ENCODE measurements at regions not wholly inside any gene's neighbourhood (a gene's known extent, or its start where the extent isn't known, plus 50 kb on each side); places are given as distances from the start of the nearest gene placed in this dataset.

DNA sequence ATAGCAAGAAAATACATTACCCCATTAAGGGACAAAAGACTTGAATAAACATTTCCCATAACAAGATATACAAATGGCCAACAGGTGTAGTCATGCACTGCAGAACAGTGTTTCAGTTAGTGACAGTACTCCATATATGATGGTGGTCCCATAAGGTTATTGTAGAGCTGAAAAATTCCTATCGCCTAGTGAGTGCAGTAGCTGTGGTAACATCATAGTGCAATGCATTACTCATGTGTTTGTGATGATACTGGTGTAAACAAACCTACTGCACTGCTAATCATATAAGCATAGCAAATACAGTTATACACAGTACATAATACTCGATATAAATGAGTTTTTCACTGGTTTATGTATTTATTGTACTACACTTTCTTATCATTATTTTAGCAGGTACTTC, 168.7 kb downstream of the C12orf75 start:
- TF ChIP-seq, protein P1, sequence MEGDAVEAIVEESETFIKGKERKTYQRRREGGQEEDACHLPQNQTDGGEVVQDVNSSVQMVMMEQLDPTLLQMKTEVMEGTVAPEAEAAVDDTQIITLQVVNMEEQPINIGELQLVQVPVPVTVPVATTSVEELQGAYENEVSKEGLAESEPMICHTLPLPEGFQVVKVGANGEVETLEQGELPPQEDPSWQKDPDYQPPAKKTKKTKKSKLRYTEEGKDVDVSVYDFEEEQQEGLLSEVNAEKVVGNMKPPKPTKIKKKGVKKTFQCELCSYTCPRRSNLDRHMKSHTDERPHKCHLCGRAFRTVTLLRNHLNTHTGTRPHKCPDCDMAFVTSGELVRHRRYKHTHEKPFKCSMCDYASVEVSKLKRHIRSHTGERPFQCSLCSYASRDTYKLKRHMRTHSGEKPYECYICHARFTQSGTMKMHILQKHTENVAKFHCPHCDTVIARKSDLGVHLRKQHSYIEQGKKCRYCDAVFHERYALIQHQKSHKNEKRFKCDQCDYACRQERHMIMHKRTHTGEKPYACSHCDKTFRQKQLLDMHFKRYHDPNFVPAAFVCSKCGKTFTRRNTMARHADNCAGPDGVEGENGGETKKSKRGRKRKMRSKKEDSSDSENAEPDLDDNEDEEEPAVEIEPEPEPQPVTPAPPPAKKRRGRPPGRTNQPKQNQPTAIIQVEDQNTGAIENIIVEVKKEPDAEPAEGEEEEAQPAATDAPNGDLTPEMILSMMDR (conservative IDR thresholded peaks at IDR 0.05 in 1 of 2, IDR thresholded peaks at IDR 0.05 in 1 of 2; ENCODE audit: low read depth in 1 of 2, low read length in 2 of 2) = no peak
- no peak for TF ChIP-seq EZH2 (IDR thresholded peaks at IDR 0.05; ENCODE audit: low read length, missing control alignments)

Measured in fibroblast of lung (primary cell).